Peyer's patch (tissue), 4 donors: ENCODE measurements at regions not wholly inside any gene's neighbourhood (a gene's known extent, or its start where the extent isn't known, plus 50 kb on each side); places are given as distances from the start of the nearest gene placed in this dataset.

ENCODE experiments used
- POLR2A ChIP-seq, 2 donors: fragments of 450-650 bp; IDR thresholded peaks; one replicate each; pipeline ENCODE4 v1.5.1; 2017; ENCODE audit warnings: antibody characterized with exemption in 2 of 2, mild to moderate bottlenecking in 2 of 2, moderate library complexity in 2 of 2
- TF ChIP-seq, protein P1 (sequence below), 6 experiments: fragments of 450-650 bp in 4 of 6; fragments of 200-600 bp in 2 of 6; sonication (generic) in 1 of 6; IDR thresholded peaks; one replicate each; pipeline ENCODE4 v1.5.1; 2017 to 2019; ENCODE audit warnings: antibody characterized with exemption in 6 of 6, mild to moderate bottlenecking in 3 of 6, moderate library complexity in 1 of 6

DNA sequence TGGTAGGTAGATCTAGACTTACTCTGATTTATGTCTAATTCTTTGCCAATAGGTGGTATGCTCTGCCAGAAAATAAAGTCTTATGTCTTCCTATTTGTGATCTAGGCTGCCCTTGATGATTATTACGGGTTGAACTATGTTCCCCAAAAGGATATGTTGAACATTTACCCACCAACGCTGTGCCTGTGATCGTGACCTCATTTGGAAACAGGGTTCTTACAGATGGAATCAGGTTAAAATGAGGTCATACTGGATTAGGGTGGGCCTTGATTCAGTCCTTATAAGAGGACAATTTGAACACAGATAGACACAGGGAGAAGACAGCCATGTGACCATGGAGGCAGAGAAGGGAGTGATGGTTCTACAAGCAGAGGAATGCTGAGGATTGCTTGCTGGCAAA, 95.1 kb upstream of the BCAR3 start:
- no peak for TF ChIP-seq POLR2A (IDR thresholded peaks at IDR 0.05)
- TF ChIP-seq, protein P1, sequence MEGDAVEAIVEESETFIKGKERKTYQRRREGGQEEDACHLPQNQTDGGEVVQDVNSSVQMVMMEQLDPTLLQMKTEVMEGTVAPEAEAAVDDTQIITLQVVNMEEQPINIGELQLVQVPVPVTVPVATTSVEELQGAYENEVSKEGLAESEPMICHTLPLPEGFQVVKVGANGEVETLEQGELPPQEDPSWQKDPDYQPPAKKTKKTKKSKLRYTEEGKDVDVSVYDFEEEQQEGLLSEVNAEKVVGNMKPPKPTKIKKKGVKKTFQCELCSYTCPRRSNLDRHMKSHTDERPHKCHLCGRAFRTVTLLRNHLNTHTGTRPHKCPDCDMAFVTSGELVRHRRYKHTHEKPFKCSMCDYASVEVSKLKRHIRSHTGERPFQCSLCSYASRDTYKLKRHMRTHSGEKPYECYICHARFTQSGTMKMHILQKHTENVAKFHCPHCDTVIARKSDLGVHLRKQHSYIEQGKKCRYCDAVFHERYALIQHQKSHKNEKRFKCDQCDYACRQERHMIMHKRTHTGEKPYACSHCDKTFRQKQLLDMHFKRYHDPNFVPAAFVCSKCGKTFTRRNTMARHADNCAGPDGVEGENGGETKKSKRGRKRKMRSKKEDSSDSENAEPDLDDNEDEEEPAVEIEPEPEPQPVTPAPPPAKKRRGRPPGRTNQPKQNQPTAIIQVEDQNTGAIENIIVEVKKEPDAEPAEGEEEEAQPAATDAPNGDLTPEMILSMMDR (IDR thresholded peaks at IDR 0.05) = no peak
